ENCODE measurements at regions not wholly inside any gene's neighbourhood (a gene's known extent, or its start where the extent isn't known, plus 50 kb on each side); places are given as distances from the start of the nearest gene placed in this dataset.

DNA sequence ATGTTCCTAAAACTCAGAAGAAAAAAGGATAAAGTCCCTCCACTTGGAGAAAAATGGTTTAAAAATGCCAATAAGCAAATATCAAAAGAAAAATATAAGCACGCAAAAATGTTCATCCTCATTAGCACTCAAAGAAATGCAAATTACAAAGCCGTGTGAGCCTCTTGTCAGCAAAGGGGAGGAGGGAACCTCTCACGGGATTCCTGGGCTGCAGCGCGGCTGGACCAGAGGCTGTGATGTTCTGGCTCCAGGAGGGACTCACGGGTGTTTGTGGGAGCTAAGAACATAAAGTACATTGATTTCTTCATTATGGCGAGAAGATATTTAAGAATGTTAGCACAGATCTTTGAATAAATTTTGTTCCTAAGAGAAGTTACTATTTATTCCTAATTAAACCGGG, 1451.2 kb downstream of the BRD1 start:
- Histone ChIP-seq H3K27me3 (replicated peaks; ENCODE audit: insufficient read depth) (no peaks in the 10 kb centered on the region), H3K9me3 (no peaks in the 10 kb centered on the region), H3K4me3 (no peak overlapping the region), H3K27ac (no peak overlapping the region), H3K36me3 (no peaks in the 10 kb centered on the region), H3K4me1 (ENCODE audit: control insufficient read depth in 1 of 2, low read depth in 2 of 2) (no peaks in the 10 kb centered on the region)
- TF ChIP-seq, protein P1, sequence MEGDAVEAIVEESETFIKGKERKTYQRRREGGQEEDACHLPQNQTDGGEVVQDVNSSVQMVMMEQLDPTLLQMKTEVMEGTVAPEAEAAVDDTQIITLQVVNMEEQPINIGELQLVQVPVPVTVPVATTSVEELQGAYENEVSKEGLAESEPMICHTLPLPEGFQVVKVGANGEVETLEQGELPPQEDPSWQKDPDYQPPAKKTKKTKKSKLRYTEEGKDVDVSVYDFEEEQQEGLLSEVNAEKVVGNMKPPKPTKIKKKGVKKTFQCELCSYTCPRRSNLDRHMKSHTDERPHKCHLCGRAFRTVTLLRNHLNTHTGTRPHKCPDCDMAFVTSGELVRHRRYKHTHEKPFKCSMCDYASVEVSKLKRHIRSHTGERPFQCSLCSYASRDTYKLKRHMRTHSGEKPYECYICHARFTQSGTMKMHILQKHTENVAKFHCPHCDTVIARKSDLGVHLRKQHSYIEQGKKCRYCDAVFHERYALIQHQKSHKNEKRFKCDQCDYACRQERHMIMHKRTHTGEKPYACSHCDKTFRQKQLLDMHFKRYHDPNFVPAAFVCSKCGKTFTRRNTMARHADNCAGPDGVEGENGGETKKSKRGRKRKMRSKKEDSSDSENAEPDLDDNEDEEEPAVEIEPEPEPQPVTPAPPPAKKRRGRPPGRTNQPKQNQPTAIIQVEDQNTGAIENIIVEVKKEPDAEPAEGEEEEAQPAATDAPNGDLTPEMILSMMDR (IDR thresholded peaks at IDR 0.05): no peak
- ATAC-seq (ENCODE audit: insufficient number of reproducible peaks, low FRiP score, low read depth) (no peak), DNase-seq (ENCODE audit: low spot score) (no peak)

DNA sequence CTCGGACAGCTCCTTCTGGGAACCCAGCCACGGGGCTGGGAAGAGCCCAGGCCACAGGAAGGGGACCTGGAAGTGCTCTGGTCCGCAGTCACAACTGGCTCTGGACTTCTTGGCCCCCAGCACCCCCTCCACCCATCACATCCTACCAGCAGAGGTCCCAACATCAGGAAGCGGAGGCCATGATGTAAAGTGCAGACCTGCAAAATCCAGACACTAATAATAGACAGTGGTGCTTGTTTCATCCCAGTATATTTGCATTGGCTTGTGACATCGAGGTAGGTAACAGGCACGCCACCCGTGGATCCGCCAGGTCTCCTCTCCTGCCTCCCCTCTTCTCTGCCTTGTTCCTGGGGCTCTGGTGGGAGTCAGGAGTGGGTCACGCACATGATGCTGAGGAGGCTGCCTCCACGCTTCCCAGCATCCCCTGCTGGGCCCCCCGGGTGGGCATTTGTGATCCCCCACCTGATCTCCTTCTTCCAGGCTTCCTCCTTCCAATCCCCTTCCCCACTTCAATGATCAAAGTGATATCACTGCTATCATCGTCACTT, 1454.0 kb downstream of the BRD1 start:
- DNase-seq (ENCODE audit: low spot score): no peak
- no peaks in the 10 kb centered on the region for H3K4me1 ChIP-seq (ENCODE audit: control insufficient read depth in 1 of 2, low read depth in 2 of 2)

DNA sequence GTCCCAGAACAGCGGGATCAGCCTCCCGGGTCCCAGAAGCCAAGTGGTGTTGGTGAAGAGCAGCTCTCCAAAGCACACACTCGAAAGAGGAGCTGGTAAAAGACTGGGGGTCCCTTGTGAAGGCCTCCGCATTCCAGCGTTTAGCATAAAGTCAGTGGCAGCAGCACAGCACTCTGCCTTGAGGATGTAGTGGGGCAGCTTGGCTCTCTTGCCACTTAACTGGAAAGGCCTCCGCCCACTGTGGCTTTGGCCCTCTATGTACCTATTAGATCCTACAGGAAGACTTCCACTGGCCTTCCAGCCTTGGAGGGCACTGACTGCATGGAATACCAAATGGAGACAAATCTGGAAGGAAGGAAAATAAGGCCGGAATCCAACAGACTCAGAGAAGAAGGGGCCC, 1455.3 kb downstream of the BRD1 start:
- Histone ChIP-seq H3K4me1 (ENCODE audit: control insufficient read depth in 1 of 2, low read depth in 2 of 2) (no peaks in the 10 kb centered on the region), H3K36me3 (no peaks in the 10 kb centered on the region), H3K27ac (no peak overlapping the region), H3K9me3 (no peaks in the 10 kb centered on the region), H3K27me3 (replicated peaks; ENCODE audit: insufficient read depth) (no peaks in the 10 kb centered on the region), H3K4me3 (no peak overlapping the region)
- DNase-seq (ENCODE audit: low spot score) (no peak), ATAC-seq (ENCODE audit: insufficient number of reproducible peaks, low FRiP score, low read depth) (no peak)
- TF ChIP-seq, protein P1 (IDR thresholded peaks at IDR 0.05): no peak

More for the DNA sequence above, 1454.0 kb downstream of the BRD1 start:
- Histone ChIP-seq H3K4me3 (no peak overlapping the region), H3K27me3 (replicated peaks; ENCODE audit: insufficient read depth) (no peaks in the 10 kb centered on the region), H3K9me3 (no peaks in the 10 kb centered on the region), H3K36me3 (no peaks in the 10 kb centered on the region), H3K27ac (no peak overlapping the region)
- TF ChIP-seq, protein P1 (IDR thresholded peaks at IDR 0.05): no peak
- no peak for ATAC-seq (ENCODE audit: insufficient number of reproducible peaks, low FRiP score, low read depth)

DNA sequence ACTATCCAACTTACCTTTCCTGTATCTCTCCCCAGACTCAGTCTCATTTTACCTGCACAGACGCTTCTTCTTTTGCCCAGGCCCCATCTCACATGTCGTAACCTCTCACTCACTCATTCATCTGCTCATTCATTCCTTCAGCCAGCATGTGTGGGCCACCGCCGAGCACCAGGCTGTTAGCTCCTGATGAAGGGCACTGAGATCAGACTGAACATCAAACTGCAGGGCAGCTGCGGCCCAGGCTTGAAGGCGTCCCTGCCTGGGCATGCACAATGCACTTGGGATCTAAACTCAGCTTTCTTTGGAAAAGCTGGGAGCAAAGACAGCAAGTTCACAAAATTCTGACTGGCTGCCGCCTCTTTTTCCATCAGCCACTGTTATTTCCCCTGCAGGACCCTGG, 1456.3 kb downstream of the BRD1 start:
- no peak overlapping the region for H3K27ac ChIP-seq
- ATAC-seq (ENCODE audit: insufficient number of reproducible peaks, low FRiP score, low read depth) (no peak), DNase-seq (ENCODE audit: low spot score) (no peak)
- no peak overlapping the region for H3K4me3 ChIP-seq
- H3K36me3 ChIP-seq: no peaks in the 10 kb centered on the region
- no peaks in the 10 kb centered on the region for H3K4me1 ChIP-seq (ENCODE audit: control insufficient read depth in 1 of 2, low read depth in 2 of 2)
- no peaks in the 10 kb centered on the region for H3K27me3 ChIP-seq (replicated peaks; ENCODE audit: insufficient read depth)
- TF ChIP-seq, protein P1 (IDR thresholded peaks at IDR 0.05): no peak
- H3K9me3 ChIP-seq: no peaks in the 10 kb centered on the region

DNA sequence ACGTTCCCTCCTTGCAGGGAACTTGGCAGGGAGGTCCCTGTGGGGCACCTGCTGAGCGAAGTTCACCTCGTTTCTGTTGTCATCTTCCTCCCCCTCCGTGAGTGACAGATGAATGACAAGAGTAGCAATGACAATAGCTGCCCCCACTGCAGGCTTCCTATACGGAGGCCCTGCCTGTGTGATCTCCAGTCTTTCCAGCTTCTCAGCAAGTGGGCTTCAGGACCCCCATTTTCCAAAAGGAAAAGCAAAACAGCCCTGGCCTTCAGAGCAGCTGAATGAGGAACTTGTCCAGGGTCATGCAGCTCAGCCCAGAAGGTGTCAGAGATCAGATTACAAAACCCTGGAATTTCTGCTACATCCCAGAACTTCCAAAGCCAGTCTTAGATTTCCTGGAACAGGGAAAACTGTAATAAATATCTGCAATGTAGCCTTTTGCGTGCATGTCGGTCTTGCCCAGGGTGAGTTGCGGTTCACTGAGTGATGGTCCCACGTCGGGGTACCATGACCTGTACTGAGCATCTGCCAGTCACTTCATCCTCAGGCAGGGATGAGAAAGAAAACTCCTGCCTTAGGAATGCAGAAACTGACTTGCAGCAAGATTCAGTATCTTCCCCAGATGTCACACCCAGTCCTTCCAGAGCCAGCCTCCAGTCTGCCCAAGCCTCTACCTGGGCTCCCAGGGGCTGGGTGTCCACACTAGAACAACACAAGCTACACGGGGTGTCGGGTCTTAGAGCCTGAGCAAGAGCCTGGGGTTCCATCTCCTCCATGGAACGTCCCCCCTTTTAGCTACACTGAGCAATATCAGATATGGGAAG, 1457.0 kb downstream of the BRD1 start:
- Histone ChIP-seq H3K27ac (no peak overlapping the region), H3K36me3 (no peaks in the 10 kb centered on the region), H3K27me3 (replicated peaks; ENCODE audit: insufficient read depth) (no peaks in the 10 kb centered on the region), H3K4me1 (ENCODE audit: control insufficient read depth in 1 of 2, low read depth in 2 of 2) (no peaks in the 10 kb centered on the region), H3K9me3 (no peaks in the 10 kb centered on the region), H3K4me3 (no peak overlapping the region)
- no peak for ATAC-seq (ENCODE audit: insufficient number of reproducible peaks, low FRiP score, low read depth)
- TF ChIP-seq, protein P1 (IDR thresholded peaks at IDR 0.05): no peak
- no peak for DNase-seq (ENCODE audit: low spot score)
